PC-3 (cell line): ENCODE measurements at regions not wholly inside any gene's neighbourhood (a gene's known extent, or its start where the extent isn't known, plus 50 kb on each side); places are given as distances from the start of the nearest gene placed in this dataset.

Source experiments
- CTCF ChIP-seq: fragments of 300-600 bp; sonication (generic); conservative IDR thresholded peaks from 2 replicates; pipeline ENCODE4 v1.5.1; 2017; ENCODE audit warnings: antibody characterized with exemption, low read depth, mild to moderate bottlenecking, low read length
- EZH2phosphoT487 ChIP-seq: fragments of 300-600 bp; sonication (generic); IDR thresholded peaks from 2 replicates; pipeline ENCODE4 v1.6.1; 2018; ENCODE audit warnings: mild to moderate bottlenecking, antibody characterized with exemption, low read length, borderline replicate concordance

- TF ChIP-seq CTCF: no peak
- no peak for TF ChIP-seq EZH2phosphoT487
Observed at GRCh38 chr12:90268574-90268973, 559.9 kb upstream of the ATP2B1 start.
